ENCODE measurements at regions not wholly inside any gene's neighbourhood (a gene's known extent, or its start where the extent isn't known, plus 50 kb on each side); places are given as distances from the start of the nearest gene placed in this dataset.

DNA sequence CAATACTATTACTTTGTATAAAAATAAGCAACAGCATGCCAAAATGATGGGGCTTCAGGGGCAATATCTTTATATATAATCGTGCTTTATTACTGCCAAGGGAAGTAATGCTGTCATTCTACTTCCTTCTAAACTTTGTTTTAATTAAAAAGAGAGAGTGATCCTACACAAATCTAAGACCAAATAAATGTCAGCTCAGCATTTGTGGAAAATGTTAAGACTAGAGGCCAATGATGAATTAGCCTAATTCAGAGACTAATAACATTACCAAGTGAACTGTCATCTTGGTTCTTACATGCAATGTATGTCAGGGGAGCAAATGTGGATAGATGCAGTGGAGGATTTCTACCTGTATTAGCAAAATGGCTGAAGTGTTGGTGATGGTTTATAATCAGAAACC is 166.4 kb upstream of the PTCHD1 start:
- TF ChIP-seq, protein P1, sequence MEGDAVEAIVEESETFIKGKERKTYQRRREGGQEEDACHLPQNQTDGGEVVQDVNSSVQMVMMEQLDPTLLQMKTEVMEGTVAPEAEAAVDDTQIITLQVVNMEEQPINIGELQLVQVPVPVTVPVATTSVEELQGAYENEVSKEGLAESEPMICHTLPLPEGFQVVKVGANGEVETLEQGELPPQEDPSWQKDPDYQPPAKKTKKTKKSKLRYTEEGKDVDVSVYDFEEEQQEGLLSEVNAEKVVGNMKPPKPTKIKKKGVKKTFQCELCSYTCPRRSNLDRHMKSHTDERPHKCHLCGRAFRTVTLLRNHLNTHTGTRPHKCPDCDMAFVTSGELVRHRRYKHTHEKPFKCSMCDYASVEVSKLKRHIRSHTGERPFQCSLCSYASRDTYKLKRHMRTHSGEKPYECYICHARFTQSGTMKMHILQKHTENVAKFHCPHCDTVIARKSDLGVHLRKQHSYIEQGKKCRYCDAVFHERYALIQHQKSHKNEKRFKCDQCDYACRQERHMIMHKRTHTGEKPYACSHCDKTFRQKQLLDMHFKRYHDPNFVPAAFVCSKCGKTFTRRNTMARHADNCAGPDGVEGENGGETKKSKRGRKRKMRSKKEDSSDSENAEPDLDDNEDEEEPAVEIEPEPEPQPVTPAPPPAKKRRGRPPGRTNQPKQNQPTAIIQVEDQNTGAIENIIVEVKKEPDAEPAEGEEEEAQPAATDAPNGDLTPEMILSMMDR (IDR thresholded peaks at IDR 0.05), result no peak
- no peak for TF ChIP-seq POLR2A (IDR thresholded peaks at IDR 0.05)
- DNase-seq, result no peak
- no peaks in the 10 kb centered on the region for H3K9me3 ChIP-seq
- 58 to 80% methylated on average over 1 of the region's 1 CpG for WGBS, 2 donors
- H3K27ac ChIP-seq, result no peak overlapping the region
- no peak overlapping the region for H3K4me3 ChIP-seq
- no peaks in the 10 kb centered on the region for H3K27me3 ChIP-seq
- intact Hi-C loops (cut with DNase I; ENCODE audit: low total_unique reads), result no loop called here
- no peaks in the 10 kb centered on the region for H3K4me1 ChIP-seq
- no peaks in the 10 kb centered on the region for H3K36me3 ChIP-seq (ENCODE audit: low read depth, missing control alignments)

DNA sequence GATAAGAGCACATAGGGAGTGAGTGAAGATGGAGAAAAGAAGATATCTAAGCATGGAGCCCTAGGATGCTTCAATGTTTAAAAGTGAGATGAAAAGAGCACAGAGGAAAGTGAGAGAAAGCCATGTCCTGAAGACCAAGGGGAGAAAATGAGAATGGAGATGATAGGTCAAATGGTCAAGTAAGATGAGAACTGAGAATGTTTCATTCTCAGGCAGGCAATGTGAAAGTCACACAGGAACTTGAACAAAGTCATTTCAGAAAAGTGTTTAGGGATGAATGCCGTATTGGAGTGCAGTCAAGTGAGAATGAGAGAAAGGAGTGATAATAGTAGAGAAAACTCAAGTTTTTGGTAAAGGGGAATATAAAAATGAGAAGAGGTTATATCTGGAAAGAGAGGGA is 148.7 kb upstream of the PTCHD1 start:
- Histone ChIP-seq H3K27me3 (no peaks in the 10 kb centered on the region), H3K4me3 (no peak overlapping the region), H3K36me3 (ENCODE audit: low read depth, missing control alignments) (no peaks in the 10 kb centered on the region), H3K27ac (no peak overlapping the region), H3K4me1 (no peaks in the 10 kb centered on the region), H3K9me3 (no peaks in the 10 kb centered on the region)
- intact Hi-C loops (cut with DNase I; ENCODE audit: low total_unique reads), result no loop called here
- 89 to 100% methylated on average over 1 of the region's 1 CpG for WGBS, 2 donors
- no peak for DNase-seq
- TF ChIP-seq POLR2A (IDR thresholded peaks at IDR 0.05), result no peak
- TF ChIP-seq, protein P1 (IDR thresholded peaks at IDR 0.05), result no peak

DNA sequence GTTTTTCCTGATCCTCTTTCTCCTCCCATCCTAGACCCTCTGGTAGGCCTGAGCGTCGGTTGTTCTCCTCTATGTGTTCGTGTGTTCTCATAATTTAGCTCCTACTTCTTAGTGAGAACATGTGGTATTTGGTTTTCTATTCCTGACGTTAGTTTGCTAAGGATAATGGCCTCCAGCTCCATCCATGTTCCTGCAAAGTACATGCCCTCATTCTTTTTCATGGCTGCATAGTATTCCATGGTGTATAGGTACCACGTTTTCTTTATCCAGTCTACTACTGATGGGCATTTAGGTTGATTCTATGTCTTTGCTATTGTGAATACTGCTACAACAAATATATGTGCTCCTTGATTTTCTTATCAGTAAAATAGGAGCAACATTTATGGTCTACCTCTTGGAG is 146.8 kb upstream of the PTCHD1 start:
- H3K4me3 ChIP-seq, result no peak overlapping the region
- no peak for DNase-seq
- intact Hi-C loops (cut with DNase I; ENCODE audit: low total_unique reads), result no loop called here
- no peak overlapping the region for H3K27ac ChIP-seq
- H3K36me3 ChIP-seq (ENCODE audit: low read depth, missing control alignments), result no peaks in the 10 kb centered on the region
- H3K27me3 ChIP-seq, result no peaks in the 10 kb centered on the region
- H3K9me3 ChIP-seq, result no peaks in the 10 kb centered on the region
- TF ChIP-seq, protein P1 (IDR thresholded peaks at IDR 0.05), result no peak
- TF ChIP-seq POLR2A (IDR thresholded peaks at IDR 0.05), result no peak
- WGBS, 2 donors, result 92 to 93% methylated on average over 5 of the region's 5 CpGs
- no peaks in the 10 kb centered on the region for H3K4me1 ChIP-seq

DNA sequence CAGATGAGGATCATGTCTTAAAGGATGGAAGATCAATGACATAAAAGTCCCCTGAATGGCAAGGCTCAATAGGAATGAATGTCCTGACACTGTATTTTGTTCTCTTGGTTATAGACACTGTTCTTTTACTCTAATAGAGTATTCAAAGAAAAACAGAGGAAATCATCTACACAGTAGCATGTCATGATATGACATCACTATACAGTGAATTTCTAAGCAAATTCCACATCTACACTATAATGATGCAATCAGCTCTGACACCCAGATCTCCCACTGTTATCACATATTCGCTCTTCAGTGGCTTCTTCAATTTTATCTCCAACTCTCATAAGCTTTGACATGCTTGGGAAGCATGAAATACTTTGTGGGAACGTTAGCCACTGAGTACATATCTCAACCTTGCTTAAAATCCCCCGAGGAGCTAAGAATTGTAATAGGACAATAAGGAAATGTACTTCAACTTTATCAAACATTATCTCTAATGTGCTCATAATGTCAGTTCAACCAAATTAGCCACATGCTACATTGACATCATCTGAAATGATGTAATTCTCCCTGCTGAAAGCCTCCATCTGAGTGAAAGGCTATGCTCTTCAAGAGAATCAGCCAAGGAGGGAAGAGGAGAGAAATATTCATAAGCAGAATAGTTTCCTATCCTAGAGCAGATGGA is 139.6 kb upstream of the PTCHD1 start:
- TF ChIP-seq, protein P1 (IDR thresholded peaks at IDR 0.05), result no peak
- TF ChIP-seq POLR2A (IDR thresholded peaks at IDR 0.05), result no peak

DNA sequence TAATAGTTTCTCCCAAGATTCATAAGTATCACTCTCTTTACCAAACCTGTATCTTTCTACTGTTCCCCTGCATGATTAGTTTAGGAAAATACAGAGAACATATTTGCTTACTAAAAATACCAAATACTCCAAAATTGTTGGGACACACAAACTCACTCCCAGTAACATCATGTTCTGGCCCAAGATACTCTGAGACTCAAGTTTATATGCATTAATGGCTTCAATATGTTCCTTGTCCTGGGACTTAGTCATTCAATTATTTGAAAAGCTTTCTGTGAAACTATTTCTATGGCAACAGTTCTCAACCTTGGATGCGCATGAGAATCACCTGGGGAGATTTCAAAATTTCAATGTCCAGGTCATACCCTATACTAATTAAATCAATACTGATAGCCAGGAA is 138.9 kb upstream of the PTCHD1 start:
- Histone ChIP-seq H3K36me3 (ENCODE audit: low read depth, missing control alignments) (no peaks in the 10 kb centered on the region), H3K4me3 (no peak overlapping the region), H3K9me3 (no peaks in the 10 kb centered on the region), H3K27me3 (no peaks in the 10 kb centered on the region), H3K27ac (no peak overlapping the region), H3K4me1 (no peaks in the 10 kb centered on the region)
- no peak for TF ChIP-seq POLR2A (IDR thresholded peaks at IDR 0.05)
- TF ChIP-seq, protein P1 (IDR thresholded peaks at IDR 0.05), result no peak
- WGBS, 2 donors, result 92 to 94% methylated on average over 1 of the region's 1 CpG
- intact Hi-C loops (cut with DNase I; ENCODE audit: low total_unique reads), result no loop called here
- DNase-seq, result no peak

More for the DNA sequence above, 139.6 kb upstream of the PTCHD1 start:
- DNase-seq, result no peak
- intact Hi-C loops (cut with DNase I; ENCODE audit: low total_unique reads), result no loop called here
- 56 to 71% methylated on average over 3 of the region's 3 CpGs for WGBS, 2 donors
- Histone ChIP-seq H3K4me3 (no peak overlapping the region), H3K27me3 (no peaks in the 10 kb centered on the region), H3K9me3 (no peaks in the 10 kb centered on the region), H3K36me3 (ENCODE audit: low read depth, missing control alignments) (no peaks in the 10 kb centered on the region), H3K4me1 (no peaks in the 10 kb centered on the region), H3K27ac (no peak overlapping the region)
